Ishikawa (cell line): ENCODE measurements at regions not wholly inside any gene's neighbourhood (a gene's known extent, or its start where the extent isn't known, plus 50 kb on each side); places are given as distances from the start of the nearest gene placed in this dataset.

ENCODE experiments used
- CEBPB ChIP-seq: IDR thresholded peaks from 2 replicates; pipeline ENCODE4 v1.6.1; 2012
- CREB1 ChIP-seq: IDR thresholded peaks from 2 replicates; pipeline ENCODE4 v1.6.1; 2012; ENCODE audit warnings: low read depth
- EGR1 ChIP-seq: IDR thresholded peaks from 2 replicates; pipeline ENCODE4 v1.6.1; 2012
- EP300 ChIP-seq: IDR thresholded peaks from 2 replicates; pipeline ENCODE4 v1.6.1; 2012; ENCODE audit warnings: borderline replicate concordance
- FOXM1 ChIP-seq: IDR thresholded peaks from 2 replicates; pipeline ENCODE4 v1.6.1; 2012; ENCODE audit warnings: low read depth, borderline replicate concordance
- NFIC ChIP-seq: IDR thresholded peaks from 2 replicates; pipeline ENCODE4 v1.6.1; 2012
- RAD21 ChIP-seq: IDR thresholded peaks from 2 replicates; pipeline ENCODE4 v1.6.1; 2012; ENCODE audit warnings: low read depth
- TAF1 ChIP-seq: IDR thresholded peaks from 2 replicates; pipeline ENCODE4 v1.6.1; 2012; ENCODE audit warnings: low read depth, mild to moderate bottlenecking
- TCF12 ChIP-seq: IDR thresholded peaks from 2 replicates; pipeline ENCODE4 v1.6.1; 2012; ENCODE audit warnings: low read depth
- TEAD4 ChIP-seq: IDR thresholded peaks from 2 replicates; pipeline ENCODE4 v1.6.1; 2012
- YY1 ChIP-seq: IDR thresholded peaks from 2 replicates; pipeline ENCODE4 v1.6.1; 2012; ENCODE audit warnings: low read depth
- ZBTB7A ChIP-seq: IDR thresholded peaks from 2 replicates; pipeline ENCODE4 v1.6.1; 2012; ENCODE audit warnings: low read depth
- TF ChIP-seq, protein P1 (sequence below): IDR thresholded peaks from 2 replicates; pipeline ENCODE4 v1.6.1; 2012
- TF ChIP-seq, protein P2 (sequence below): IDR thresholded peaks from 2 replicates; pipeline ENCODE4 v1.6.1; 2012
- TF ChIP-seq, protein P3 (sequence below): IDR thresholded peaks from 2 replicates; pipeline ENCODE4 v1.6.1; 2012; ENCODE audit warnings: low read depth, mild to moderate bottlenecking

DNA sequence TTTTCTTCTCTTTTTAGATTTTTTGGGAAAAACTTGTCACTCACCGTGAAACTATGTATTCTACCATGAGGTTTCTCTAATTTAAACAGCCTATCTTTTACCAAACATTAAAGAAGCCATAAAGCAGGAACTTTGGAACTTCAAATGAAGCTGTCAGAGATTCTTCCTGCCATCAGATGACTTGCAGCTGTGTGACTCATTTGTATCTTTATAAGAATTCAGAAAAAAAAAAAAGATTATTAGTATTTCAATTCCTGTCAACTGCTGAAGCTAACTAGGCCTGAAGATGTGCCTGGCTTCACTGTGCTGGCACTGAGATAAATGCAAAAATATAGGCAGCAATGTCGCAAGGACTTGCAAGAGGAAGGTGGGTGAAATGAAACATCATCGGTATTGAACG, 1399.1 kb upstream of the PIK3C3 start:
- TF ChIP-seq ZBTB7A (no peak), RAD21 (no peak), CEBPB (no peak), YY1 (no peak), TEAD4 (no peak), FOXM1 (no peak), CREB1 (no peak), TCF12 (no peak), EP300 (no peak), NFIC (no peak), EGR1 (no peak), TAF1 (no peak)
- TF ChIP-seq, protein P1, sequence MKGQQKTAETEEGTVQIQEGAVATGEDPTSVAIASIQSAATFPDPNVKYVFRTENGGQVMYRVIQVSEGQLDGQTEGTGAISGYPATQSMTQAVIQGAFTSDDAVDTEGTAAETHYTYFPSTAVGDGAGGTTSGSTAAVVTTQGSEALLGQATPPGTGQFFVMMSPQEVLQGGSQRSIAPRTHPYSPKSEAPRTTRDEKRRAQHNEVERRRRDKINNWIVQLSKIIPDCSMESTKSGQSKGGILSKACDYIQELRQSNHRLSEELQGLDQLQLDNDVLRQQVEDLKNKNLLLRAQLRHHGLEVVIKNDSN = no peak
- TF ChIP-seq, protein P2, sequence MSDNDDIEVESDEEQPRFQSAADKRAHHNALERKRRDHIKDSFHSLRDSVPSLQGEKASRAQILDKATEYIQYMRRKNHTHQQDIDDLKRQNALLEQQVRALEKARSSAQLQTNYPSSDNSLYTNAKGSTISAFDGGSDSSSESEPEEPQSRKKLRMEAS = no peak
- TF ChIP-seq, protein P3, sequence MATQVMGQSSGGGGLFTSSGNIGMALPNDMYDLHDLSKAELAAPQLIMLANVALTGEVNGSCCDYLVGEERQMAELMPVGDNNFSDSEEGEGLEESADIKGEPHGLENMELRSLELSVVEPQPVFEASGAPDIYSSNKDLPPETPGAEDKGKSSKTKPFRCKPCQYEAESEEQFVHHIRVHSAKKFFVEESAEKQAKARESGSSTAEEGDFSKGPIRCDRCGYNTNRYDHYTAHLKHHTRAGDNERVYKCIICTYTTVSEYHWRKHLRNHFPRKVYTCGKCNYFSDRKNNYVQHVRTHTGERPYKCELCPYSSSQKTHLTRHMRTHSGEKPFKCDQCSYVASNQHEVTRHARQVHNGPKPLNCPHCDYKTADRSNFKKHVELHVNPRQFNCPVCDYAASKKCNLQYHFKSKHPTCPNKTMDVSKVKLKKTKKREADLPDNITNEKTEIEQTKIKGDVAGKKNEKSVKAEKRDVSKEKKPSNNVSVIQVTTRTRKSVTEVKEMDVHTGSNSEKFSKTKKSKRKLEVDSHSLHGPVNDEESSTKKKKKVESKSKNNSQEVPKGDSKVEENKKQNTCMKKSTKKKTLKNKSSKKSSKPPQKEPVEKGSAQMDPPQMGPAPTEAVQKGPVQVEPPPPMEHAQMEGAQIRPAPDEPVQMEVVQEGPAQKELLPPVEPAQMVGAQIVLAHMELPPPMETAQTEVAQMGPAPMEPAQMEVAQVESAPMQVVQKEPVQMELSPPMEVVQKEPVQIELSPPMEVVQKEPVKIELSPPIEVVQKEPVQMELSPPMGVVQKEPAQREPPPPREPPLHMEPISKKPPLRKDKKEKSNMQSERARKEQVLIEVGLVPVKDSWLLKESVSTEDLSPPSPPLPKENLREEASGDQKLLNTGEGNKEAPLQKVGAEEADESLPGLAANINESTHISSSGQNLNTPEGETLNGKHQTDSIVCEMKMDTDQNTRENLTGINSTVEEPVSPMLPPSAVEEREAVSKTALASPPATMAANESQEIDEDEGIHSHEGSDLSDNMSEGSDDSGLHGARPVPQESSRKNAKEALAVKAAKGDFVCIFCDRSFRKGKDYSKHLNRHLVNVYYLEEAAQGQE = no peak

DNA sequence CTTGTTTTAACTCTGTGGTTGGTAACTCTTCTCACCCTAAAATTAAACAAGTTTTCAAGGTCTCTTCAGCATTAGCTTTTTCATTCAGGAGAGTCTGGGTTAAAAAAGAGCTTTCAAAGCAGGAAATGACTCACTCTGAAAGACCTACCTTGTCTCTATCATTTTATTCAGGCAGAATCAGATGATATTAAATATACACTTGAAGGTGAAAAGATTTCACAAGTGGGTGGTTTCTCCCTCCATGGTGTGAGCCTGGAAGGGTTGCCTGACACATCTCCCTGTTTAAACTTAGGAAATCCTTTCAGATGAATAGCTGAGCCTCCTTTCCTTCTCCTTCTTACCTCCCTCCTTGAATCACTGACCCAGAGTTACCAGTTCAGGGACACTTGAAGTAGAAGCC, 1402.0 kb upstream of the PIK3C3 start:
- no peak for TF ChIP-seq CREB1

DNA sequence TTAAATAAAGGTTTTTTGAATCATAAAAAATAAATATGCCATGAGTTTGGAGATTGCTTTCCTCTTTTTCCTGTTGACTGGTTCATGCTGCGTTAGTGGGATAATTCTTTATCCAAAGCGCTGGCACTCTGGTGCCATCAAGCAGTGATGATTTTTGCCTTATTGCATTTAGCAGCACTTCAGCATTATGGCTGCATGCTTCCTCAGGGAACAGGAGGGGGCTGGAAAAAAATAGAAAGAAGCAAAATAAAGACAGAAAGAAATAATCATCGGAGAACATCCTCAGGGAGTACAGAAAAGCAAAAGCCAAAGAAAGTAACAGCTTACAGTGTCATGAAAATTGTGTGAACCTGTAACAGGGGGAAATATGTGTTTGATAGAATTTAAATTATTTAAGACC, 1408.2 kb upstream of the PIK3C3 start:
- TF ChIP-seq YY1 = no peak
- TF ChIP-seq RAD21 = no peak
- TF ChIP-seq CEBPB = no peak
- no peak for TF ChIP-seq TAF1

DNA sequence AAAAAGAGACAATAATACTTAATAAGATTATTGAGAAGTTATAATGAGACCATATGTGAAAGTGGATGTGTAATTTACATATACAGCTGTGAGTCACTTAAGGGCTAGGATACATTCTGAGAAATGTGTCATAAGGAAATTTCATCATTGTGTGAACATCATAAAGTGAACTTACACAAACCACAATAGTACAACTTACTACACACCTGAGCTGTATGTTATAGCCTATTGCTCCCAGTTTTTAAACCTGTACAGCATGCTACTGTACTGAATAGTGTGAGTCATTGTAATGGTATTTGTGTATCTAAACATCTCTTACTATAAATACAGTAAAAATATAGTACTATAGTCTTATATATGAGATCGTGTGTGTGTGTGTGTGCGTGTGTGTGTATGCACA, 1420.3 kb upstream of the PIK3C3 start:
- TF ChIP-seq EGR1 (no peak), YY1 (no peak), TEAD4 (no peak), TAF1 (no peak), NFIC (no peak), RAD21 (no peak), EP300 (no peak), TCF12 (no peak), ZBTB7A (no peak), CREB1 (no peak), FOXM1 (no peak), CEBPB (no peak)
- TF ChIP-seq, protein P3 = no peak
- TF ChIP-seq, protein P2 = no peak
- TF ChIP-seq, protein P1 = no peak

DNA sequence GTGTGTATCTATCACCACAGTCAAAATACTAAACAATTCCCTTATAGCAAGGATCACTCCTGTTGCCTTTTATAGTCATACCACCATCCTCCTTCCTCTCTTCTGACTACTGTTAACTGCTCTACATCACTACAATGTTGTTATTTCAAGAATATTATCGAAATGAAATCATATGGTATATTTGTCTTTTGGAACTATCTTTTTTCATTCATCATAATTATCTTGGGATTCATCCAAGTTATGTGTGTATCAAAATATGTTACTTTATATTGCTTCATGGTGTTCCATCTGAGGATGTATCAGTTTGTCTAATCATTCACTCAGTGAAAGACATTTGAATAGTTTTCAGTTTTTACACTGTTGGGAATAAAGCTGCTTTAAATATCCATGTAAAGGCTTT, 1423.0 kb upstream of the PIK3C3 start:
- TF ChIP-seq CREB1 = no peak
- TF ChIP-seq, protein P2 = no peak
- TF ChIP-seq NFIC = no peak
- TF ChIP-seq, protein P3 = no peak
- no peak for TF ChIP-seq EP300
- TF ChIP-seq YY1 = no peak
